Inflammatory macrophage treated with lipopolysaccharide for 4 hours (primary cell): ENCODE measurements at regions not wholly inside any gene's neighbourhood (a gene's known extent, or its start where the extent isn't known, plus 50 kb on each side); places are given as distances from the start of the nearest gene placed in this dataset.

ENCODE experiments used
- DNase-seq: peaks from one replicate; pipeline ENCODE4 v3.0.0-alpha.2; 2020

DNA sequence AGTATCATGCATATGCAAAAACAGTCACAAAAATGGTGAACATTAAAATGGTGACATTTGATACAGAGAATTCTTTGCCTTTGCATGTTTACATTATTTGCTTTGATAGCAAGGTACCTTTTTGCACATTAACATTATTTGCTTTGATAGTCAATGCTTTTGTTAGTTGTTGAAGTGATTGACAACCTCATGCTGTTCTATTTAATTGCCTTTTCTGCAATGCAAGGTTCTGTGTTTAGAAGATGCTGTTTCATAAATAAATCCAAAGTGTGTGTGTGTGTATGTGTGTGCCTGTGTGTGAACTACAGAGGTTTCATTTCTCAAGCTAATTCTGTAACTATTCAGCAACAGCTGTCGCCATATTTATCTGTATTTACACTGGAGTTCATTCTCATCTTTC is 668.7 kb downstream of the NR2F1-AS1 start:
- DNase-seq: no peak

DNA sequence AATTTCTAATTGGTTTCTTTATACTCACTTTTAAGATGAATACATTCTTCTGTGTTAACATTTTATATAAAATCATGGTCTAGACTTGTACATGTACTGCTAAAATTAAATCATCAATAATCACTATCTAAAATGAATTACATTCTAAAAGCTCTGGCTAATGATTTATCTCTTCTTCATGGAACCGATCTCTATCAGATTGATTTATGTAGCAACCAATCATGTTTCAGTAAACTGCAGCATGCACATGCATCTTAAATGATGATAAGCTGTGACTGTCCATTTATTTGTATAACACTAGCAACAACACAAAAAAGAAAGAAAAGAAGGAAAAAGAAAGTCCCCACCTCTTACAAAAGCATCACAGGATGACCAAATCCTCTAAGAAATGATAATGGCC is 669.2 kb downstream of the NR2F1-AS1 start:
- DNase-seq: no peak

GRCh38 chr5:92911293-92911692 is 669.7 kb downstream of the NR2F1-AS1 start:
- DNase-seq: no peak

DNA sequence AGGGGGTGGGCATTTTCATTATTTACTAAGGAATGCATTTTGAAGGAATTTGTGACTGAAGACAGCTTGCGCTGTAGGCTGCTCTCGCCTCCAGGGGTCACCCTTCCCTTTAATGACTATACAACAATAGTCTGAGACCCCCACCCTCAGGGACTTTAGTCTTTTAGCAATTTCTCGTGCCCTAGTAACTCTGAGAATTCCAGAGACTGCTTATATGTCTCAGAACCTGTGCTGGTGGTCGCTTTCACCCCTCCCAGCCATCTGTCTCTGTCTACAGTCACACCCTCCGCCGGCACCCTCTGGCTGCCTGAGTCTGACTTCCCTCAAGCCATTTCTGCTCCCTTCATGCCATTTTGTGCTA is 671.4 kb downstream of the NR2F1-AS1 start:
- DNase-seq: no peak

GRCh38 chr5:92908952-92909601 is 671.9 kb downstream of the NR2F1-AS1 start:
- DNase-seq: no peak

DNA sequence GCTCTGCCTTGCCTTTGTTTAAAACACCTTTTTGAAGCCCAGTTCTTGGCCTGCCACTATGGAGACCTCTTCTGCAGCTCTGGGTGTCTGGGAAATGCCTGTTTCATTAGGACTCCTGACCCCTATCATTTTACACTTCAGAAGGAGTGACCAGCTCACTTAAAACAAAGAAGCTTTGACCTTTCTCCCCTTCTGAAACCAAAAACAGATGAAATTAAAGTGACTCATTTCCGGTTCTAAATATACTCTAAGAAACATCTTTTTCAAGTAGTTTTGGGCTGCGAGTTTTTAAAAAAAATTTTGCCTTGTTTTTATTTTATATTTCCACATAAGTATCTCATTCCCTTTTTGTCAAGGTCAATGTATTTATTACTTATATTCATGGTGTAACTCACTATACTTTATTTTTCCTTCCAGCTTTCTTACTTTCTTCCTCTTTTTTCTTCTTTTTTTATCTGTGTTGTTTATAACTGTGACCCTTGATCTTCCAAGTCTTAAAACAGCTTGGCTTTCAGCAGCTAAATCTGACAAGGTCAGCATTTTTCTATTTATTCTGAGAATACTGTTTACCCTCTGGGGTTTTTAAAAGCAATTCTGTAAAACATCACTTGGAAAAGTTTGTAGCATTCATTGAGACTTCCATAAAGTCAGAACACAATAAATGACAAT is 672.9 kb downstream of the NR2F1-AS1 start:
- DNase-seq: no peak

DNA sequence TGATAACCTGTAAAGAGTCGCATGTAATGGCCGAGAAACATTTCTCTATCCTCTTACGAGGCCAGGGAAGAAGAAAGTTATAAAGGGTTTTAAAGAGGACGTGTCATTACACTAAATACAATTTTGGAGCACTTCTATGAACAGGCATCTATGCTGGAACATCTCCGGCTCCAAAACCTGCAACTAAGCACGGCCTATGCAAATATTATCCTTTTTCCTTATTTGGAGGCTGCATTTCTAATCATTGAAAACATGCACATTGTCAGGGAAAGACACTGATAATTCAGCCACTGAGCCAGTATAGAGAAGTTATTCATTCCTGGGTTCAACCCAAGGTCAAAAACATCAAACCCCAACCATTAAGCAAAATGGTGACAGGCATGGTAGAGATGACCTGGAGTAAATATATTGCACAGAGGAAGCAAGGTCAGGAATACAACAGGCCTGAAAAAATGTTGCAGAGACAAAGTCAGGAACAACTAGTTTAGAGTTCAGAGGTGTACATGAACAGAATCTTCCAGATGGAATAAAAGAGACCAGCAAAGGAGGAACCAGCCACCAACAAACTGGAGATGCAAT is 674.1 kb downstream of the NR2F1-AS1 start:
- no peak for DNase-seq

DNA sequence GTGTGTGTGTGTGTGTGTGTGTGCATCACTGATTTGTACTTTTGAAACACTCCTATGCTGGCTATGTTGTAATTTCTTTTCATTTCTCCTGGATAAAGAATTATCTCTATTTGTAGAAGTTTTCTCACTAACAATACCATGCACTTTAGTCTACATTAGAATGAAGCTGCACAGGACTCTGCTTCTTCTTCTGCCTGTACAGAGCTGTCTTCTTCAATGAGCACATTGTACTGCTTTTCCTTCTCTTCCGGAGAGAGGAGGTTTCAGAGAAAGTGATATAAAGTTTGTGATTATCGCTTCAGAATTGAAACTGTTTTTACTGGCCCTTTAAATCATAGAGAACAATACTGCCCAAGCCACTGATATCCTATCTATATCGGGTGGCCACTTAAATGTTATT is 677.0 kb downstream of the NR2F1-AS1 start:
- DNase-seq: no peak

GRCh38 chr5:92899611-92900010 is 681.4 kb downstream of the NR2F1-AS1 start:
- DNase-seq: no peak

DNA sequence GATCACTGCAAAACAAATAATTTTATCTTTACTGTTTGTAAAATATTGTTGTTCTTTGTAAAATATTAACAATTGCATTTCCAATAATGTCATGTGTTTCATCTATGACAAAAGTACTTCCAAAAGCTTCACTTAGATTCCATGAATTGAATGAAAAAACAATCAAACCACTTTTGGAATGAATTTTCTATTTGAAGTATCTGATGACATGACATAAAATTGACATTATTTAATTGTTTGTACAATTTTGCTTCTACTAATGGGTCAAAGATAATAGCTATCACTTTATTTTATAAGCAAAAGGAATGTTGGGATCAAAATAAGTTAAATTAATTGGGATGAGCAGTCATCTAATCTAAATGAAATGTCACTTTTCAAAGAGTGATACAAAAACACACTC is 684.3 kb downstream of the NR2F1-AS1 start:
- no peak for DNase-seq

- no peak for DNase-seq
Measured at GRCh38 chr5:92890841-92891244, 690.2 kb downstream of the NR2F1-AS1 start.

DNA sequence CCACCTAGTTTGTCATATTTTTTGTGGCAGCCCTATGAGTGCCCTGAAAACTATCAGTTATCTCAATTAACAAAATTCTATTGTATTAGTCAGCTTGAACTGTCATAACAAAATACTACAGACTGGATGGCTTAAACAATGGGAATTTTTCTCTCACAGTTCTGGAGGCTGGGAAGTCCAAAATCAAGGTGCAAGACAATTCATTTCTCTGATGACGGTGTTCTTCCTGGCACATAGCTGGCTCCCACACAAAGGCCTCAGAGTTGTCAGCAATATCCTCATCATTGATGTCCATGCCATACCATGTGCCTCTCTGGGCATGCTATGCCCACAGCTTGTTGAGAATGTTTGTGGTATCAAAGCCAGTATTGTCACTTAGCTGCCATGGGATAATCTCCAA is 691.9 kb downstream of the NR2F1-AS1 start:
- no peak for DNase-seq

DNA sequence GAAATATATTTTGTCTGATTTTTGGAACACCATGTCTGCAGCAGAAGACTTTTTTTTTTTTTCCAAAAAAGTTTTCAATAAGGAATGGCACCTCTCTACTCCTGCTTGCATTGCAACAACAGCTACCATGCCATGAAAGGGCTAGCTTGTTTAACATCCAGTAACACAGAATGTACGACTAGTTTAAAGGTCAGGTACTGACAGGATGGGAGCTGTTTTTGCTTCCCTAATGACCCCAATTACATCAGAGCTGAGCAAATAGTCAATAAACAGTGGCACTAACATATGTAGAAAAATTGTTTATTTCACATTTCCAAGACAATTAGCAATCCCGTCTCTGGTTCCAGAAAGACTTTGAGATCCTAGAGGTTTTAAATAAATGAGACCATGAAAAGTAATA is 693.8 kb downstream of the NR2F1-AS1 start:
- no peak for DNase-seq

DNA sequence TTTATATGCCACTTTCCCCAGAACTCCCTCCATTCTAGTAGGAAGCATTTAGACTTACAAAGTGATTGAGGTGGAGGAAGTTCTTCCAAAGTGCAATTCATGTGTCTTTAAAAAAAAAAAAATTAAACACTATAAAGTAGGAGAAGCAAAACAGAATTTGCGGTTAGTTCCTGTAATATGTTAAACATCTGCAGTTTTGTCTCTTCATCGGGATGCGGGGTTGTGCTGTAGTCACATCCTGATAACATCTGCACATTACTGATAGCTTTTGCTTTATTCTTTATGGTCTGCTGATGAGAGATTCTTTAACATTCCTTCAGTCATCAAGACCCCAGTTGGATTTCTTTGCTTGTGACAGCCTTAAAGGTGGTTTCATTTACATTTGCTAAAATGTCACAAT is 694.3 kb downstream of the NR2F1-AS1 start:
- no peak for DNase-seq

DNA sequence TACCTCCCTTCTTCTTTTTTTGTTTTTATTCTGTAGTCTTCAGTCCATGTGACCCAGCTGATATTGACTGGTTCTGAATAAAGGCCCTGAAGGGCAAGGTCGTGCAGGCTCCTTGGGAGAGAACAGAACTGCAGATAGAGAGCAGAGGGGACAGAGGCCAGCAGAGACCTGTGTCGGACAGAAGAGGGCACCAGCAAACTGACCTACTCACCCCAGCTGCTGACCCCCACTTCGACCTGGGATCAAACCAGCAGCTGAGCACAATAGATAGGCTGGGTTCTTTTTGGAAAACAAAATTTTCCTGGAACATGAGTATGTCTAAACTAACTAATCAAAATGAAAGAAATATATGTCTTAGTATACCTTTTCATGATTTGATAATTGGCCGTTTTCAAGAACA is 695.1 kb downstream of the NR2F1-AS1 start:
- no peak for DNase-seq

- no peak for DNase-seq
Measured at GRCh38 chr5:92884469-92884868, 696.5 kb downstream of the NR2F1-AS1 start.

DNA sequence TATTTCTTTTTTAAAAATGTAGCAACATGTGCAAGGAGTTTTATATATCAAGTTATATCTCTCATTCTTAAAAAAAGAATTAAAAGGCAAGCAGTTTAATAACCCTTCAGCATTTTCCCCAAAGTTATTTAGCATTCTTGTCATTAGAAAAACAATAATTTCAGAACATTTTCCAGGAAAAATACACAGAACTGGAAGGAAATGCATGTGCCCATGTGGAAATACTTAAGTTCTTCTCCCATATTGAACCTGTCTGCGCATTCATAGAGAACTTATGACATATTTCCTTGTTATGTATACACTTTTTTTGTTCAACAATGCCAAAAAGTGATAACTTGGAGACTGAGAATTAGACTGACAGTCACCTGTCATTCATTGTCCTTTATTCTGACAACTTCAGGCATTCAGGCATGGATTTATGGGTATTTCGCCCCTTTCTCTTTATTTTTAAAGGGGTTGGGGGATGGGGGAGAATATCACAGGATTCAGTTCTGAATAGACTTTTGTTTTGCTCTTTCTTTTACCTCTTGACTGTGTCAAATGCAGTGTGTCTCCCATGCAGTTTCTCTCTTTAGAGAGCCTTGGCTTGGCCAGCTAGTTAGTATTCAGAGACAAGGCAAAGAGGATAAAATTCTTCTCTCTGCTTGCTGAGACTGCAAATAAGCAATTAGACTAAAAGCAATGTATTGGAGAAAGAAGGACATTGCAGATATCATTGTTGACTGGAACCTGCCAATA is 701.0 kb downstream of the NR2F1-AS1 start:
- DNase-seq: no peak

DNA sequence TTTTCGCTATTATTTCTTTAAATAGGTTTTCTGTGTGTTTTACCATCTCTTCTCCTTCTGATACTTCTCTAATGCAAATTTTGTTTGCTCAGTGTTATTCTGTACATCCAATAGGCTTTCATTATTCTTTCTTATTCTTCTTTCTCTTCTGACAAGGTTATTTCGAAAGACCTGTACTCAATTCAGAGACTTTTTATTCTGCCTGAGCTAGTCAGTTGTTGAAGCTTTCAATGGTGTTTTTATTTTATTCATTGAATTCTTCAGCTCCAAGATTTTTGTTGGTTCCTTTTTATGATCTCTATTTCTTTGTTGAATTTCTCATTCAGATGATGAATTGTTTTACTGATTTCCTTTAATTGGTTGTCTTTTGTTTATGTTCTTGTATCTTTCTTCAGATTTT is 706.2 kb downstream of the NR2F1-AS1 start:
- DNase-seq: no peak

DNA sequence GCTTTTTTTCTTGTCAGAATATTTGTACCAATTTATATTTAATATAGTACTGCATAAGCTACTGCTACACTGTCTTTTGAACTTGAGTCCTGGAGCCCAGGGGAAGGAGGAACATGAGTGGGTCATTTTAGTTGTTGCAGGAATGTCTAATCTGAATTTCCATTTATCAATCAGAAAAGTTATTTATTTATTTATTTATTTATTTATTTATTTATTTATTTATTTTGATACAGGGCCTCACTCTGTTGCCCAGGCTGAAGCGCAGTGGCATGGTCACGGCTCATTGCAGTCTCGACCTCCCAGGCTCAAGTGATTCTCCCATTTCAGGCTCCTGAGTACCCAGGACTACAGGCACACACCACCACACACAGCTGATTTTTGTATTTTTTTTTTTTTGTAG is 712.6 kb downstream of the NR2F1-AS1 start:
- DNase-seq: no peak

GRCh38 chr5:92864591-92864990 is 716.4 kb downstream of the NR2F1-AS1 start:
- no peak for DNase-seq

- DNase-seq: no peak
Measured at GRCh38 chr5:92863666-92864065, 717.4 kb downstream of the NR2F1-AS1 start.

DNA sequence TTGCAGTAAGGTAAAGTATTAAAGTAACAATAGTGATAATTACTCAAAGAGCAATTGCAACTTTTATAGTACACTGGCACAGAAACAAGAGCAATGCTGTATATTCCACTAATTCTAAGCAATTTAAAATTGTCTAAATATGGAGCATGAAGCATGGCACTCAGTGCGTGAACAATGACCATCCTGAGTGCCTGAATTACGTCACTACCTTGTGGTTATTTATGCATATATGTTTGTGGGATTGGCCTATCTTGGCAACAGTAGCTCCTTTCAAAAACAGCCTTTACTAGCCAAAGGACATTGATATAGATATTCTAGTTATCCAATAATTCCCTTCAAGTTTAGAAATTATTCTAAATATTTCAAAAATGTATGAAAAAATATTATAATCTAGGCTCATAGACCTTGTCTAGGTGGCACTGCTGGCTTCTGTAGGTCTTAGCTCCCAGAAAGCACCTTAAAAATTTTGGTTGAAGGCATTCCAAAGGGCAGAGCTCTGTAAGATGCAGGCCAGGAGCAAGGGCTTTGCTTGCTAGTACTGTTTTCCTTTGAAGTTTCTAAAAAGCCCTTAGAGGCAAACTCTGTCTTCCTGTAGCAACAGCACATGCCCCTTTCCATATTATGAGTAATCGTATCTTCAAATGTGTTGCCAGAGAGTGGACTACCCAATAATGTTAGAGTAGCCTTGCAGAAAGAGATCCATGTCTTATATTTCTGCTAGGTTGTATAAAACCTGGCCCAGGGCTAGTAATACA is 719.3 kb downstream of the NR2F1-AS1 start:
- DNase-seq: no peak

DNA sequence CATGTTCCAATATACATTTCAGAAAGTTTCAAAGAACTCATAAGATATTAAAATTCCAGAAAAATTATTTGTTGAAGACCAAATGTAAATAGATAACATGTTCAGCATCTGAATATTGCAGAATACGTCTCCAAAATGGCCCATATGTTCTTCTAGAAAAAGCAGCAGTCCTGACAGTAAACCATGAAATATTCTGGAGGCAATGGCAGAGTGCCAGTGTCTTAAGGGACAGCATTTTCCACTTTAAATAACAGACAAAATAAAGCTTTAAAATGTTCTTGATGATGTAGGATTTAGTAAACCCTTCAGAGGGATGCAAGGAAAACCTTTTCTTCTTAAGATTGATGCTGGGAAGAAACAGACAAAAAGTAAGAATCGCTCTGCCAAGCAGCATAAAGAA is 721.0 kb downstream of the NR2F1-AS1 start:
- DNase-seq: no peak
